ENCODE measurements at regions not wholly inside any gene's neighbourhood (a gene's known extent, or its start where the extent isn't known, plus 50 kb on each side); places are given as distances from the start of the nearest gene placed in this dataset.

DNA sequence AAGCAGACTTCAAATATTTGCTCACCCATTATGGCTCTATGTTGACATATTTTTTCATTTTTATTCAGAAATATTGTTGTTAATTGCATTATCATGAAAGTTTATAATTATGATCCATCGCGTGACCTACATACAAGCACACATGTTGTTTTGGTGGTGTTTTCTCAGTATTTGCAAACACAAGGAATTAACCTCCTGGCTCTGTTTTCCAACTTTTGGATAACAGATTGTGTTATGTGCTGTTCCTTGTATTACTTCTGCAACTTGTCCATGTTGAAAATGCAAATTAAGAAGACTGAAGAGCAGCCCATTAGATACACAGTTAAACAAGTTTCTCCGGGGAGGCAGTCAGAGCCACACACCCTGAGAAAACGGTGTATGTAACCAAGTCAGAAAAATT, 201.2 kb downstream of the SEC23A start:
- TF ChIP-seq CTCF (IDR thresholded peaks at IDR 0.05) (no peak), POLR2A (IDR thresholded peaks at IDR 0.05) (no peak)
